HG03108 (cell line): ENCODE measurements at regions not wholly inside any gene's neighbourhood (a gene's known extent, or its start where the extent isn't known, plus 50 kb on each side); places are given as distances from the start of the nearest gene placed in this dataset.
A peak's percentile ranks its signal among the peaks of the same experiment; 100 is the strongest.
"Not testable (repeated sequence)": the region's sequence is repeated elsewhere in the genome, so short reads cannot be mapped to it uniquely, and the experiment has no call there.

ENCODE experiments used
- ATAC-seq: cut with Tn5 transposase; IDR thresholded peaks from one replicate; pipeline ENCODE4 v1.9.1; 2021; ENCODE audit warnings: moderate library complexity; ENCODE audit not compliant: unreplicated experiment

DNA sequence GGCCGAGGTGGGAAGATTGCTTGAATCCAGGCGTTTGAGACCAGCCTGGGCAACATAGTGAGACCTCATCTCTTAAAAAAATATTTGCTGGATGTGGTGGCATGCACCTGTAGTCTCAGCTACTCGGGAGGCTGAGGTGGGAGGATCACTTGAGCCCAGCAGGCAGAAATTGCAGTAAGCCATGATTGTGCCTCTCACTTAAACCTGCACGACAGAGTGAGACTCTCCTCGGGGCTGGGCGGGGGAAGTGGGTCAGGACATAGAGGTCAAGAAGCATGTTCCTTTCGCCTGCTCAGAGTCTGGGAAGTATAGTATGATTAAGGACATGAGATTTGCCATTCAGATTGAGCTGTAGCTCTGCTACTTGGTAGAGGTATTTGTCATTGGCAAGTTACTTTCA, 52.3 kb downstream of the SEPTIN7 start:
- not testable (repeated sequence) for ATAC-seq

DNA sequence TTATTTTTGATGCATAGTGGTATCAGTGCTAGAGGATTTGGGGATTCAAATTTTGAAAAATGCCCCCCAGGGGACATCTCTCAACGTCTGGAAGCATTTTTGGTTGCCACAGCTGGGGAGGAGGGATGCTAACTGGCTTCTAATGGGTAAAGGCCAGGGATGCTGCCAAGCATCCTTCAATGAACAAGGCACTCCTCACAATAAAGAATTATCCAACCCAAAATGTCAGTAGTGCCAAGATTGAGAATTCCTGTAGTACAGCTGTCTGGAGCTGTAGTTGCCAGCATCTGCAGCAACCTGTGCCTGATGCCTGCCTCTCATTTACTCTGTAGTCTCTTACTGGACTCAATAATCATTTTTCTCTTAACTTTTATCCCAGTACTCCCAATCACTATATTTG, 53.5 kb downstream of the SEPTIN7 start:
- no peak for ATAC-seq

DNA sequence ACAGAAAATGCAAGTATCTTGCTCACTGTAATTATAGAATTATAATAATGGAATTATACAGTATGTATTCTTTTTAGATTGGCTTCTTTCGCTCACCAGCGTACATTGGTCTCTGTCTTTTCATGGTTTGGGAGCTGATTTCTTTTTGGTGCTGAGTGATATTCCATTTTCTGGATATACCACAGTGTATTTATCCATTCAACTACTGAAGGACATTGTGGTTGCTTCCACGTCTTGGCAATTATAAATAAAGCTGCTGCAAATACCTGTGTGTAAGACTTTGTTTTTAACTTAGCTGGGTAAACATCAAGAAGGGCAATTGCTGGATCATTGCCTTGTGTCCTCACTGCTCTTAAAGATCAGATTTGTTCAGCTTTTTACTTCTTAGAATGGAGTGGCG, 55.3 kb downstream of the SEPTIN7 start:
- ATAC-seq: no peak

DNA sequence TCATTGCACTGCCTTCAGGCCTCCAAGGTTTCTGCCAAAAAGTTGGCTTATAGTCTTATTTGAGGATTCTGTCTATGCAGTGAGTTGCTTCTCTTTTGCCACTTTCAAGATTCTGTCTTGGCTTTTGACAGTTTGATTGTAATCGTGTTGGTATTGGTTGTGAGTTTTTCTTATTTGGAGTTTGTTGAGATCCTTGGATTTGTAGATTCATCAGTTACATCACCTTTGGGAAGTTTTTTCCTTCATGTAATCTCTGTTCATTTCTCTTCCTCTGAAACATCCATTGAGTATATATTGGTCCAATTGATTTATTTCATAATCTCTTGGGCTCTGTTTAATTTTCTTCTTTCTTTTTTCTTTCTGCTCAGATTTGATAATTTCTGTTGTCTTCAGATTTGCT, 59.8 kb downstream of the SEPTIN7 start:
- ATAC-seq: no peak

DNA sequence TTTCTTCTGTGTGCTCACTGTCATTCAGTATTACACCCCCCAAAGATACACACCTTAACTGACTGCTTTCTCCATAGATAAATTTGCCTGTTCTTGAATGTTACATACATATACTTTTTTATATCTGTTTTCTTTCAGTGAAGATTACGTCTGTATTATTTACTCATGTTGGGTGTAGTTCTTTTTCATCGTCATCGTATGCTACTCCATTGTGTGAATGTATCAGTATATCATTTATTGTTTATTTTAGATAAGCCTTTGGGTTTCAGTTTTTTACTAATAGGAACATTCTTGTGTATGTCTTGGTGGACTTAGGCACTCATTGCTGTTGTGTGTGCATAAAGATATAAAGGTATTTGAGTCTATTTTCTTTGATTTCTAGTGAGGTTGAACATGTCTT, 64.4 kb downstream of the SEPTIN7 start:
- no peak for ATAC-seq

DNA sequence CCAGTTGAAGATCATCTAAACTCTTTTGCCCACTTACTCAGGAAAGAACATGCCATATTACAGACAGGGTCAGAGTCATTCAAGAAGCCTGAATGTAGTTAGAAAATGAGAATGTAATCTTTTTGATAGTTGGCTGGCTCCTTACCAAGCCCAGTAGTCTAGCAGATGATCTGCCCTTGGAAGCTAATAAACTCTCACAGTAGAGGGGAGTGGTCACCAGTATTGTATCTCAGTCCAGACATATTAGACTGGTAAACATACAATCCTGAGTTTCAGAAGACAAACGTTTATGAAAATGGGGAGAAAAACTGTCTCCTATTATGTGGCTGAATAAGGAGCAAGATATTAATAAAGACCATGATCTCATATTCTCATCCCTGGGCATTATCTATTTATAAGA, 65.3 kb downstream of the SEPTIN7 start:
- ATAC-seq: no peak

DNA sequence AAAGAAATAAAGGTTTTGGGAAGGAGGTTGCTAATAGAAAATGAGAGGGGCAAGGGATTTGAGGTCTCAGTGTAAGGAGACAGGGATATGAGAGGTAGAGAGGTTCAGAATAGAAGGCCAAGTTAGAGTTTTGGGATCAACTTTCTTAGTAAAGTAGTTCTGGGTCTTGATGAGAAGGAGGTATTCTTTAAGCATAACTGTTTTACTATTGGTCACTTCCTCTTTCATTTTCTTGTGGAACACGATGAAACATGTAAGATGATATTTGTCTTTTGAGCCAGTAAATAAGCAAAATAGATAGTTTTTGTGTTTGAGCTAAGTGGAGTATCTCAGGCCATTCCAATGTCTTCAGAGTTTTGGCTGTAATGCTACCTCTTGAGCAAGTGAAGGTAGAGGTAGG, 68.3 kb downstream of the SEPTIN7 start:
- not testable (repeated sequence) for ATAC-seq

DNA sequence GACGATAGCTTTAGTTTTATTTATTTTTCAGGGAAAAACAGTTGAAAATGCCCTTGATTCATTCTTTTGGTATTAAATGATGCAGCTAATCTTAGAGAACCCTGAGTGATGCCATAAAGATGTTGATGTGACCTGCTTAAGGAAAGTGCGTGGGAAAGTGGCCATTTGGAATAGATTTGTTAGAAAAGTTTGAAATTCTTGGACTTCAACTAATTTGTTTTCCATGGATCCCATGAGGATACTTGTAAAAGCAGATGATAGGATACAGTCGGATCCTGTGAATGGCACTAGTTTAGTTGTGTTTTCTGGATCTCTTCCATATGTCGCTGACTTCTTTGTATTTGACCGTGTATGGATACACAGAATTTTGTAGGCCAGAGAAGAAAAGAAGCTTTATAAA, 69.0 kb downstream of the SEPTIN7 start:
- no peak for ATAC-seq

DNA sequence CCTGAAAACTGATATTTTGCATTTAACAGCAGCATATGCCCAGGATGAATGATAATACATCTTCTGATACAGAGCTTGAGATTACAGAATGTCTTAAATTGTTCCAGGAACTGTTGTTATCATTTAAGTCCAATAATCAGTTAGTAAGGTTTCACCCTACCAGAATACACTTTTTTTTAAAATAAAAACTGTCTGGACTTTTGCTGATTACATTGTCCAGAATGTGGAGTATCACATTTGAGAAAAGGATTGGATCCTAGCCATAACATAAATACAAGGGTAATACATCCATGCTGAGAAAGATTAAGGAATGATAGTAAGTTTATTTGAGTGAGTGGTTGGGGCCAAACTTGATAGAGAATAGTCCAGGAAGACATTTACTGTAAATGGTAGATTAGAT, 71.0 kb downstream of the SEPTIN7 start:
- no peak for ATAC-seq

DNA sequence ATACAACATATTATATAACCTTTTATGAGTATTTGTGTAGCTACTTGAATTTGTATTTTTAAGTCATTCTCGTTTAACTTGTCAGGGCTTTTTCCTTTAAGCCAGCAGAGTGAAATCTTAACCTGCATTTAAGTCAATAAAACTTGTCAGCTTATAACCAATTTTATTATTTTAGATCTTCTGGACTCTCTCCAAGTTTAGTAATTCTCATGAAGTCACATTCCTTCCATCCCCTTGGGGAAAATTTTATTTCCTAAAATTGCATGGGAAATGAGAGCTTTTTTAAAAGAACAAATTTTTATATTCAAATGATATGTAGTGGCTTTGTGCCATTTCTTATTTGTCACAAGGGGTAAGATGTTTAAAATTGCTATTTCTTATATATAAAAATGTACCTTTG, 74.0 kb downstream of the SEPTIN7 start:
- no peak for ATAC-seq

DNA sequence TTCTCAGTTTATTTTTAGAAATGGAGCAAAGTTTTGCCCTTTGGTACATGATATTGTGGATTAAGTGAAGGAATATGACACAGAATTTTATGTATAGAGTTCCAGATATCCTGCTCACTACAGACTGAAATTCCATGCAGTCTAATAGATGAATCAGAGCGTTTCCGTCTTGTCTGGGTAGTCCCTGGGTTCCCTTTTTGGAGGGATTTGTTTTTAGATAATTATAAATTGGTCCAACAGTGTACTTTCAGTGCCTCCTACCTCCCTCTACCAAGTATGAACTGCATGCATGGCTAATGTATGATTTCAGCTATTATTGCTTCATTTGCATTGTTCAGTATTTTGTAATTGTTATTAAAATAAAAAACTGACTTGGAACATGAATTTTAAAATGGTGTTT, 74.4 kb downstream of the SEPTIN7 start:
- ATAC-seq: no peak

DNA sequence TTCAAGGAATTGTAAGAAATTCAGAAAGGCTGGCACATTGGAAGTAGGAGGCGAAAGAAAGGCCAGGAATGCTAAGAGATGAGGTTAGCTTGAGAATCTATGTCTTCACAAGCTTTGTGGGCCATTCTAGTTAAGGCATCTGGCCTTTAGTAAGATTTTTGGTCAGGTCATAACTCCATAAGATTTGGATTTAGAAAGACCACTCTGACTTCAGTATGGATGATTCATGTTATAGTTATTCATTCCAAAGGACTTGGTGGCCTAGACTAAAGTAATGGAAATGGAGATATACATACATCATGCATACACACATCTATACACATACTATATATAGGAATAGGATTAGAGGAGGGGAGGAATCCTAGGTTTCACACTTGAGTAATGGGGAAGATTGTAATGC, 77.5 kb downstream of the SEPTIN7 start:
- ATAC-seq: no peak

DNA sequence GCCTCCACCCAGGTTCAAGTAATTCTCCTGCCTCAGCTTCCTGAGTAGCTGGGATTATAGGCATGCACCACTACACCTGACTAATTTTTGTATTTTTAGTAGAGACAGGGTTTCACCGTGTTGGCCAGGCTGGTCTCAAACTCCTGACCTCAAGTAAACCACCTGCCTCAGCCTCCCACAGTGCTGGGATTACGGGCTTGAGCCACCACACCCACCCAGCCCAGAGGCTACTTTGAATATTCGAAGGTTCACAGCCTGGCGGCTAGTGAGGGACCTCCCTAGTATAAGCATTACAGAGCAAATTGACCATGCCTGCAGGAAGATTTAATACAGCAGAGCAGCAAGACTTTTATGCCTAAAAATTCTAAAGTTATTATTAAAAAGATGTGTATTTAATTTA, 86.6 kb downstream of the SEPTIN7 start:
- not testable (repeated sequence) for ATAC-seq

DNA sequence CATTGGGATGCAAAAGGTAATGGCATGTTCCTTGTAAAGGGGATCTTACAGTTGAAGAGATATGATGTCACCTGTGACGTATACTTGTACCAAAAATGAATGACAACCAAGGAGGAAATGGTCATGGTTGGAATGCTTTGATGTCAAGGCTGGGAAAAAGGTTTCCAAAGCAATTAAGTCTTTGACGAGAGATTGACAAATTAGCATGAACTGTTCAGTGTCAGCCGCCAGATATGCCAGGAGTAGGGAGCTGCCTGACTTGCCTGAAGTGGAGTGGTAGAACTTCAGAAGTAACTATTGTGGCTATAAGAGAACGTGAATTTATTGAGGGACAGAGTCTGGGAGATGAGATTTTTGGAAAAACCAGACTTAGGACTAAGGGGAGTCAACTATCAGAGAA, 88.1 kb downstream of the SEPTIN7 start:
- ATAC-seq: no peak

DNA sequence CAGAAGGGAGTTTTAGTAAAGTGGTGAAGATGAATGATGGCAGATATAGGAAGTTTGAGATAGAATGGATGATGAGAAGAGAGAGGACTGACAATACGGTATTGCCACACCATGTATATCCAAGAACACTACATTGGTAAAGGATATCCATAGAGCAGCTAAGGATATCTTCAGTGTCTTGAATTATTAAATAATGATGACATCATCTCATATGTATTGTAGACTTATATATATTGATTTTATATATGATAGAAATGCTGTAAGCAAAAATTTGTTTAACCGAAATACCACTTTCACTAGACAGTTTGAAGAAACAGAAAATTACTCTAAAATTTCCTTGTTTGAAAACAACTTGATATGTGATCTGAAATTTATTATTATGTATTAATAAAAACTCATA, 89.0 kb downstream of the SEPTIN7 start:
- no peak for ATAC-seq

DNA sequence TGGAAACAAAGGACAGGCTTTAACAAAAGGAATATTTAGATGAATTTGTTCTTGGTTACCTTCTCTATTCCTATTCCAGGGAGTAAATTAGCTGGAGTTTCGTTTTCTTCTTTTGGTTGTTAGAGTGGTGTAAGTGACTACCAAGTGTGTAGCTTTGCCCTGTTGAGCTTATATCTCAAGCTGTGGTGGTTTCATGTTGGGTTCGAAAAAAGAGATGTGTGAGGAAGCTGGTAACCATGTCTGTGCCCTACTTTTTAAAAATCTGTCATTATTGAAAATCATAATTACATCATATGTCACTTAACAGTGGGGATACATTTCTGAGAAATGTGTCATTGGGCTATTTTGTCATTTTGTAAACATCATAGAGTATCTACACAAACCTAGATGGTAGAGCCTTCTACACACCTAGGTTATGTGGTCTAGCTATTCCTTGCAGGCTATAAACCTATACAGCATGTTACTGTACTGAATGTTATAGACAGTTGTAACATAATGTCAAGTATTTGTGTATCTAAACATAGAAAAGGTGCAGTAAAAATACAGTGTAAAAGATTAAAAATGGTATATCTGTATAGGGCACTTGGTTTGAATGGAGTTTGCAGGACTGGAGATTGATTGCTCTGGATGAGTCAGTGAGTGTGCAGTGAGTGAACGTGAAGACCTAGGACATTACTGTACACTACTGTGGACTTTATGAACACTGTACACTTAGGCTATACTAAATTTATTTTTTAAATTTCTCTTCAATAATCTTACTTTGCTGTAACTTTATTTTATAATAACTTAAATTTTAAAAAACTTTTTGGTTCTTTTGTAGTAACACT, 90.4 kb downstream of the SEPTIN7 start:
- no peak for ATAC-seq

DNA sequence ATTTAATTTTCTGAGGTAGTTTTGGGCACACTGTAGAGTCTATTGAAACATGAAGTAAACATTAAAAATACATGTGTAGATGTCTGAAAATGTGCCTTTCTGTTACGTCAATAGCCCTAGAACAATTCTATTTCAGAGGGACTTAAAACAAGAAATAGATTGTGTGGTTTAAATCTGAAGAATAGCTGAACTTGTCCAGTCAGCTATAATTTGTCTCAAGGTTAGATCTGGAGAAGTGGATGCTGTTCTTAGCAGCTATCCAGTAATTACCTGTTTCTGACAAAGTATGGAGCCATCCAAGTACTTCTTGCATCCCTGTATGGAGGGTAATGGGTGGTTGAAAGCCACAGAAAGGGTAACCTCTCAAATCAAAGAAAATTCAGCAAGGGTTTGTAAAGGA, 92.8 kb downstream of the SEPTIN7 start:
- no peak for ATAC-seq

DNA sequence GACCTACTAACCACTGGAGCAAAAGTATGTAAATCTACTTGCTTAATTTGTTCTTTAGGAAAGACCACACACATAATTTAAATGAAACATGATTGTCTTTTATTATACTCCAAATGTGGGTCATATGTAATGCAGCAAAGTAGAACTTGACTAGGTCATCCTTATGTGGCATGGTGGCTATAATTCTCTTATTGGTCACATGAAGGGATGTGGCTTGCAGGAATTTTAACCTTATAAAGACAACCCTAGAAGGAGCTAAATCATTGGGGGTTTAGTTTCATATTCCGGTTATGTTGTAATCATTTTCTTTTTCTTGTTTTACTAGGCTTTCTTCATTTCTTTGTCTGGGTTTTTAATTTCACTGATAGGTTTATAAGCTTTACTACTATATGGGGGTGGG, 93.9 kb downstream of the SEPTIN7 start:
- ATAC-seq: no peak

DNA sequence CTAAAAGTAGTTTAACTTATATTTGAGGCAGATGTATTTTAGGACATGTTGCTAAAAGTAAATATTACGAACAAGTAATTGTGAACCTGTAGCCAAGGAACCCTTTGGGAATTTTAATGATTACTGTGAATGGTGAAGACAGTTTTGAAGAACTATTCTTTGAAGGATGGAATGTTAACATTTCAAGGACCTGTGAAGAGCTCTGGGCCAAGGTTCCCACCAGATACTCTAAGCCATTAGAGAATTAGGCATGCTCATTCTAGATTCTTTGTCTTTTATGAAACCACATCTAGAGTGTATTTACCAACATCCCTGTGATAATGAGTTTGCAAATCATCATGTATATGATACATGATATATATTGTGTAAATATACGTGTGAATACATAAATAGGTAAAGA, 99.8 kb downstream of the SEPTIN7 start:
- no peak for ATAC-seq

DNA sequence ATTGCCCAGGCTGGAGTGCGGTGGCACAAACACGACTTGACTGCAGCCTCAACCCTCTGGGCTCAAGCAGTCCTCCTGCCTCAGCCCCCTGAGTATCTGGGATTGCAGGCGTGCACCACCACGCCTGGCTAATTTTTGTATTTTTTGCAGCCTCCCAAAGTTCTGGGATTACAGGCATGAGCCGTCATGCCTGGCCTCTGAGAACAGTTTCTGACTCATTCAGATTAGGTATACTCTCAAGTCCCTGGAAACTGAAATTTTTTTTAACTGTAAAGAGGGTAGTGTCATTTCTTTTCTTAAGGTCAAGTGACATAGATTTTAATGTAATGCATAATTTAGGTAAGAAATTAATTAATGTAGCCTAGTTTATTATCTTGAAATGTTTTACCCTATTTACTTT, 104.7 kb downstream of the SEPTIN7 start:
- ATAC-seq: no peak

DNA sequence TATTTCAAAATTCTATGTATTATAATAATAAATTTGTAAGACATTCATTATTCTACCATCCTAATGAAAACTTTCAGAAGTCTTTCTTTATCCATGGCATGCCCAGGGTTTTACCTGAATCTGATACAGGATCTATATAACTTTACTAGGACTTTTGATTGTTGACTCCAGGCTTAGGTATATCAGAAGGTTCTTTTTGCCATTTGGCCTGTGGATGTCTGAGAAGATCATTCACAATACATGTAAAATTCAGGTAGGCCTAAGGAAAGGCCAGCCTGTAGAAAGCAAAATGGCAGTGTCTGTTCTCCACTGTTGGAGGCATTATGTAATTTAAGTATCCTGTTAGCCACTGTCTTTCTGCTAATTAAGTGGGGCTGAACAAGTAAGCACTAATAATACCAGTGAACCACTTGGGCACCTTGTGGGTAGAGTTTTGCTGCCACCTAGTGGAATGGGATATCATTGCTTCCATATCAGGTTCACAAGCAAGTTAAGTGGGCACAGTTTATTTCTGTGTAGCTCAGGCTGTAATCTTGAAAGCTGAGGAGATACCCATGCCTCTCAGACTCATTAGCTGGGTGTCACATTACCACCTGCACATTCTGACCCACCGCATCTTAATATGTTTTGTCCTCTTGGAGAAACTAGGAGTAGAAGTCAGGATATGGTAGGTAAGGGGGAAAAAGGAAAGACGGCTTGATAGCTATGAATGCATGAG, 105.5 kb downstream of the SEPTIN7 start:
- peak; percentile 69 for ATAC-seq
